HEK293 (cell line): ENCODE measurements at regions not wholly inside any gene's neighbourhood (a gene's known extent, or its start where the extent isn't known, plus 50 kb on each side); places are given as distances from the start of the nearest gene placed in this dataset.

ENCODE experiments used
- CTCF ChIA-PET: fragments of 350-600 bp; formaldehyde crosslinking; extraction: SDS; loops from one replicate; lab custom pipeline; 2021; ENCODE audit warnings: antibody characterized with exemption; lab: Yijun Ruan, JAX
- POLR2A ChIA-PET: fragments of 300-600 bp; formaldehyde crosslinking; extraction: SDS; loops from one replicate; lab custom pipeline; 2020; ENCODE audit warnings: antibody characterized with exemption, inconsistent platforms; lab: Yijun Ruan, JAX
- H3K27ac ChIP-seq: fragments of 200-500 bp; sonication (Bioruptor generic); 2 replicates; pipeline ENCODE4 v1.5.1; 2014; ENCODE audit warnings: low read depth, low read length, control low read depth, inconsistent platforms; ENCODE audit errors: extremely low read depth
- H3K36me3 ChIP-seq, 2 experiments: fragments of 200-500 bp in 1 of 2; sonication (Bioruptor generic) in 1 of 2; 1 replicate in 1 of 2; 2 replicates in 1 of 2; pipeline ENCODE4 v1.5.1; 2014 to 2017; ENCODE audit warnings: inconsistent platforms in 2 of 2, low read length in 2 of 2; ENCODE audit not compliant: control insufficient read depth in 2 of 2, insufficient read depth in 1 of 2
- H3K4me1 ChIP-seq: fragments of 200-500 bp; sonication (Bioruptor generic); 2 replicates; pipeline ENCODE4 v1.5.1; 2014; ENCODE audit warnings: mild to moderate bottlenecking, low read length, inconsistent platforms; ENCODE audit not compliant: control insufficient read depth, insufficient read depth
- H3K4me3 ChIP-seq: 2 replicates; pipeline ENCODE4 v1.5.1; 2011; ENCODE audit warnings: low read depth, mild to moderate bottlenecking, control low read depth, low read length, moderate library complexity
- H3K9me3 ChIP-seq: fragments of 200-500 bp; sonication (Bioruptor generic); 2 replicates; pipeline ENCODE4 v1.5.1; 2014; ENCODE audit warnings: low read depth, low read length, inconsistent platforms; ENCODE audit not compliant: control insufficient read depth, insufficient read depth
- KLF17 ChIP-seq: fragments of 450-650 bp; formaldehyde crosslinking; IDR thresholded peaks from 2 replicates; pipeline ENCODE4 v1.5.1; 2016; ENCODE audit warnings: missing biosample characterization, missing genetic modification characterization
- KLF9 ChIP-seq: fragments of 450-650 bp; formaldehyde crosslinking; IDR thresholded peaks from 2 replicates; pipeline ENCODE4 v1.5.1; 2016; ENCODE audit warnings: missing biosample characterization, missing genetic modification characterization, low read depth
- OSR2 ChIP-seq: fragments of 450-650 bp; formaldehyde crosslinking; IDR thresholded peaks from 2 replicates; pipeline ENCODE4 v1.5.1; 2016; ENCODE audit warnings: missing biosample characterization, missing genetic modification characterization
- PRDM1 ChIP-seq: fragments of 450-650 bp; formaldehyde crosslinking; IDR thresholded peaks from 2 replicates; pipeline ENCODE4; 2016; ENCODE audit warnings: missing biosample characterization, missing genetic modification characterization
- PRDM4 ChIP-seq: fragments of 450-650 bp; formaldehyde crosslinking; IDR thresholded peaks from 2 replicates; pipeline ENCODE4 v1.5.1; 2017; ENCODE audit warnings: missing biosample characterization, missing genetic modification characterization
- REPIN1 ChIP-seq: fragments of 450-650 bp; formaldehyde crosslinking; IDR thresholded peaks from 2 replicates; pipeline ENCODE4 v1.5.1; 2017; ENCODE audit warnings: missing biosample characterization, missing genetic modification characterization, low read depth
- SP7 ChIP-seq: fragments of 450-650 bp; formaldehyde crosslinking; IDR thresholded peaks from 2 replicates; pipeline ENCODE4 v1.5.1; 2016; ENCODE audit warnings: missing biosample characterization, missing genetic modification characterization
- TCF7L2 ChIP-seq: IDR thresholded peaks from 2 replicates; pipeline ENCODE4 v1.6.1; 2011; ENCODE audit warnings: low read depth, mild to moderate bottlenecking, inconsistent platforms, low read length, moderate library complexity, borderline replicate concordance
- TRIM28 ChIP-seq: IDR thresholded peaks from 2 replicates; pipeline ENCODE4 v1.6.1; 2011; ENCODE audit warnings: low read length, control low read depth, borderline replicate concordance
- WT1 ChIP-seq: fragments of 450-650 bp; formaldehyde crosslinking; IDR thresholded peaks from 2 replicates; pipeline ENCODE4 v1.5.1; 2016; ENCODE audit warnings: missing biosample characterization, missing genetic modification characterization
- ZBTB20 ChIP-seq: fragments of 450-650 bp; formaldehyde crosslinking; IDR thresholded peaks from 2 replicates; pipeline ENCODE4 v1.5.1; 2016; ENCODE audit warnings: missing biosample characterization, missing genetic modification characterization
- ZBTB48 ChIP-seq: fragments of 450-650 bp; formaldehyde crosslinking; IDR thresholded peaks from 2 replicates; pipeline ENCODE4 v1.5.1; 2016; ENCODE audit warnings: missing biosample characterization, missing genetic modification characterization
- ZFP37 ChIP-seq: fragments of 450-650 bp; formaldehyde crosslinking; IDR thresholded peaks from 2 replicates; pipeline ENCODE4 v1.5.1; 2016; ENCODE audit warnings: missing biosample characterization, missing genetic modification characterization
- ZNF114 ChIP-seq: fragments of 450-650 bp; formaldehyde crosslinking; IDR thresholded peaks from 2 replicates; pipeline ENCODE4 v1.5.0; 2017; ENCODE audit warnings: missing biosample characterization, missing genetic modification characterization
- ZNF211 ChIP-seq: fragments of 450-650 bp; formaldehyde crosslinking; IDR thresholded peaks from 2 replicates; pipeline ENCODE4 v1.5.1; 2016; ENCODE audit warnings: low read depth, missing biosample characterization, missing genetic modification characterization
- ZNF239 ChIP-seq: fragments of 450-650 bp; formaldehyde crosslinking; IDR thresholded peaks from 2 replicates; pipeline ENCODE4 v1.5.1; 2016; ENCODE audit warnings: missing biosample characterization, missing genetic modification characterization
- ZNF248 ChIP-seq: fragments of 450-650 bp; formaldehyde crosslinking; IDR thresholded peaks from 2 replicates; pipeline ENCODE4 v1.5.1; 2017; ENCODE audit warnings: missing biosample characterization, missing genetic modification characterization
- ZNF37A ChIP-seq: fragments of 450-650 bp; IDR thresholded peaks from 2 replicates; pipeline ENCODE4 v1.5.1; 2018; ENCODE audit warnings: missing biosample characterization, missing genetic modification characterization
- ZNF423 ChIP-seq: fragments of 450-650 bp; formaldehyde crosslinking; IDR thresholded peaks from 2 replicates; pipeline ENCODE4 v1.5.1; 2016; ENCODE audit warnings: missing biosample characterization, missing genetic modification characterization
- ZNF510 ChIP-seq: fragments of 450-650 bp; formaldehyde crosslinking; IDR thresholded peaks from 2 replicates; pipeline ENCODE4 v1.5.1; 2018; ENCODE audit warnings: mild to moderate bottlenecking, missing genetic modification characterization, missing biosample characterization; ENCODE audit not compliant: insufficient replicate concordance
- ZNF544 ChIP-seq: fragments of 450-650 bp; formaldehyde crosslinking; IDR thresholded peaks from 2 replicates; pipeline ENCODE4 v1.5.0; 2017; ENCODE audit warnings: missing biosample characterization, missing genetic modification characterization
- ZNF548 ChIP-seq: fragments of 450-650 bp; formaldehyde crosslinking; IDR thresholded peaks from 2 replicates; pipeline ENCODE4 v1.5.1; 2016; ENCODE audit warnings: missing biosample characterization, missing genetic modification characterization
- ZNF555 ChIP-seq: fragments of 450-650 bp; formaldehyde crosslinking; conservative IDR thresholded peaks from 2 replicates; pipeline ENCODE4 v1.5.1; 2017; ENCODE audit warnings: missing biosample characterization, mild to moderate bottlenecking, missing genetic modification characterization, inconsistent platforms
- ZNF558 ChIP-seq: fragments of 450-650 bp; formaldehyde crosslinking; IDR thresholded peaks from 2 replicates; pipeline ENCODE4 v1.5.1; 2016; ENCODE audit warnings: missing biosample characterization, missing genetic modification characterization
- ZNF560 ChIP-seq: fragments of 450-650 bp; formaldehyde crosslinking; IDR thresholded peaks from 2 replicates; pipeline ENCODE4 v1.5.1; 2017; ENCODE audit warnings: missing biosample characterization, missing genetic modification characterization, borderline replicate concordance
- ZNF585B ChIP-seq: fragments of 450-650 bp; formaldehyde crosslinking; IDR thresholded peaks from 2 replicates; pipeline ENCODE4 v1.5.1; 2016; ENCODE audit warnings: missing biosample characterization, missing genetic modification characterization
- ZNF701 ChIP-seq: fragments of 450-650 bp; formaldehyde crosslinking; IDR thresholded peaks from 2 replicates; pipeline ENCODE4 v1.5.1; 2016; ENCODE audit warnings: missing biosample characterization, missing genetic modification characterization
- ZNF768 ChIP-seq: fragments of 450-650 bp; formaldehyde crosslinking; IDR thresholded peaks from 2 replicates; pipeline ENCODE4 v1.5.1; 2018; ENCODE audit warnings: missing biosample characterization, mild to moderate bottlenecking, missing genetic modification characterization
- ZNF785 ChIP-seq: fragments of 450-650 bp; formaldehyde crosslinking; IDR thresholded peaks from 2 replicates; pipeline ENCODE4 v1.5.1; 2016; ENCODE audit warnings: missing biosample characterization, missing genetic modification characterization
- ZSCAN4 ChIP-seq: fragments of 450-650 bp; formaldehyde crosslinking; IDR thresholded peaks from 2 replicates; pipeline ENCODE4 v1.5.1; 2017; ENCODE audit warnings: missing biosample characterization, missing genetic modification characterization
- TF ChIP-seq, protein P1 (sequence below): fragments of 450-650 bp; formaldehyde crosslinking; IDR thresholded peaks from 2 replicates; pipeline ENCODE4; 2016; ENCODE audit warnings: missing biosample characterization, missing genetic modification characterization
- TF ChIP-seq, protein P2 (sequence below): fragments of 450-650 bp; formaldehyde crosslinking; IDR thresholded peaks from 2 replicates; pipeline ENCODE4 v1.5.1; 2016; ENCODE audit warnings: missing biosample characterization, missing genetic modification characterization

DNA sequence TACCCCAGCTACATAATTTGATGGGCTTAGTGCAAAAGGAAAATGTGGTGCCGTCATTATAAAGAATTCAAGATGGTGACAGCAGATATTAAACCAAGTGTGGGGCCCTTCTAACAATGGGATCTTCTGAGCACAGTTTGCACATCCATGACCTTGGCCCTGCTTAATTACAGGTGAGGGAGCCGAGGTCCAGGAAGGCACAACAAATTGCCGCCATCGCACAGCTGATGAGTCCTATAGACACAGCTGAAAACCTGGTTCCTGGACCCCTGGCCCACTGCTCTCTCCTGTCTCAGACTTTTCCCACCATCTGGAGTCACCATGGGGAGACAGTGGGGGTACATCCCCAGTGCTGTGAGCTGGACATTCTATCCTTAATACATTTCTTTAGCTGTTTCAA, 95.8 kb upstream of the MAP4K3 start:
- ChIA-PET CTCF (interaction anchor here (0.5 kb wide), 1 partner anchor 63 kb away, joined by 3 read pairs; no protein-coding TSS in a partner anchor), POLR2A (no interaction called here)
- Histone ChIP-seq H3K27ac (no peak overlapping the region), H3K9me3 (no peaks in the 10 kb centered on the region), H3K4me1 (no peaks in the 10 kb centered on the region), H3K4me3 (no peak overlapping the region), H3K36me3 (no peaks in the 10 kb centered on the region)
- TF ChIP-seq KLF9 (tag by site-specific recombination) (no peak), ZNF211 (no peak), TRIM28 (no peak), PRDM1 (tag by site-specific recombination) (no peak), ZNF768 (tag by site-specific recombination) (no peak), SP7 (tag by site-specific recombination) (no peak), KLF17 (no peak), ZNF423 (tag by site-specific recombination) (no peak), ZNF555 (no peak), ZNF558 (tag by site-specific recombination) (no peak), ZNF560 (no peak), TCF7L2 (no peak), ZNF510 (no peak), ZFP37 (tag by site-specific recombination) (no peak), ZNF585B (tag by site-specific recombination) (no peak), REPIN1 (tag by site-specific recombination) (no peak), ZNF785 (tag by site-specific recombination) (no peak), ZNF114 (tag by site-specific recombination) (no peak)
- TF ChIP-seq, protein P1, sequence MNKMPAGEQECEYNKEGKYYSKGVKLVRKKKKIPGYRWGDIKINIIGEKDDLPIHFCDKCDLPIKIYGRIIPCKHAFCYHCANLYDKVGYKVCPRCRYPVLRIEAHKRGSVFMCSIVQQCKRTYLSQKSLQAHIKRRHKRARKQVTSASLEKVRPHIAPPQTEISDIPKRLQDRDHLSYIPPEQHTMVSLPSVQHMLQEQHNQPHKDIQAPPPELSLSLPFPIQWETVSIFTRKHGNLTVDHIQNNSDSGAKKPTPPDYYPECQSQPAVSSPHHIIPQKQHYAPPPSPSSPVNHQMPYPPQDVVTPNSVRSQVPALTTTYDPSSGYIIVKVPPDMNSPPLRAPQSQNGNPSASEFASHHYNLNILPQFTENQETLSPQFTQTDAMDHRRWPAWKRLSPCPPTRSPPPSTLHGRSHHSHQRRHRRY (tag by site-specific recombination), result no peak

DNA sequence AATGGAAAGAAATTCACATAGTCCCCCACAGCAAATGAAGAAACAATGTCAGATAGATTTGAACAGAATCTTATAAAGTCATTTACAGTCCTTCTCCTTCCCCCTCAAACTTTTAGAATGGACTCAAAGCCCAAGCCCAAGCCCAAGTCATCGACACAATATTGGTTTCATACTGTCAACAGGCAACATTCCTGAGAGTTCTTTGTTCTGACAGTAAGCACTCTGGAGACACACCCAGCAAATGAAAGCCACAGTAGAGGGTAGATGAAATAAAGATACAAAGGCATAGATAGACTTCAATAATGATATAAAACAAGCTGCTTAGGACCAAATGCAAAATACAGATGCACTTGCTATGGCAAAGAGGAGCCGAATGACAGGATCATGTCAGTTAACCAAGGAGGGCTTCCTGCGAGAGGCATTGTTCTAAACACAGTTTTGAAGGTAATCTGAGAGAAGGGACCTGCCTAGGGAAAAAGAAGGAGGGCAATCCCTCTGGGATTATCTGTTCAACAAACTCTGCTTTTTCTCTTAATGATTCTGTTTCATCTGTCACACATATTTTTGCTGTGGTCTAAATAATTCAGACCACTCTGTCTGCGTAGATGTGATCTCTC, 97.1 kb upstream of the MAP4K3 start:
- POLR2A ChIA-PET, result no interaction called here

More for the DNA sequence above, 97.1 kb upstream of the MAP4K3 start:
- no peaks in the 10 kb centered on the region for H3K4me1 ChIP-seq
- TF ChIP-seq ZNF701 (tag by site-specific recombination) (no peak), ZNF548 (tag by site-specific recombination) (no peak), ZBTB20 (tag by site-specific recombination) (no peak), OSR2 (tag by site-specific recombination) (no peak), ZNF544 (tag by site-specific recombination) (no peak), ZSCAN4 (no peak), PRDM4 (no peak), WT1 (tag by site-specific recombination) (no peak), ZNF37A (tag by site-specific recombination) (no peak), ZNF248 (tag by site-specific recombination) (no peak), ZNF239 (no peak), ZBTB48 (tag by site-specific recombination) (no peak), ZNF555 (no peak)
- TF ChIP-seq, protein P2, sequence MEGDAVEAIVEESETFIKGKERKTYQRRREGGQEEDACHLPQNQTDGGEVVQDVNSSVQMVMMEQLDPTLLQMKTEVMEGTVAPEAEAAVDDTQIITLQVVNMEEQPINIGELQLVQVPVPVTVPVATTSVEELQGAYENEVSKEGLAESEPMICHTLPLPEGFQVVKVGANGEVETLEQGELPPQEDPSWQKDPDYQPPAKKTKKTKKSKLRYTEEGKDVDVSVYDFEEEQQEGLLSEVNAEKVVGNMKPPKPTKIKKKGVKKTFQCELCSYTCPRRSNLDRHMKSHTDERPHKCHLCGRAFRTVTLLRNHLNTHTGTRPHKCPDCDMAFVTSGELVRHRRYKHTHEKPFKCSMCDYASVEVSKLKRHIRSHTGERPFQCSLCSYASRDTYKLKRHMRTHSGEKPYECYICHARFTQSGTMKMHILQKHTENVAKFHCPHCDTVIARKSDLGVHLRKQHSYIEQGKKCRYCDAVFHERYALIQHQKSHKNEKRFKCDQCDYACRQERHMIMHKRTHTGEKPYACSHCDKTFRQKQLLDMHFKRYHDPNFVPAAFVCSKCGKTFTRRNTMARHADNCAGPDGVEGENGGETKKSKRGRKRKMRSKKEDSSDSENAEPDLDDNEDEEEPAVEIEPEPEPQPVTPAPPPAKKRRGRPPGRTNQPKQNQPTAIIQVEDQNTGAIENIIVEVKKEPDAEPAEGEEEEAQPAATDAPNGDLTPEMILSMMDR (tag by site-specific recombination), result no peak
- H3K4me3 ChIP-seq, result no peak overlapping the region
- no peaks in the 10 kb centered on the region for H3K36me3 ChIP-seq
- no peaks in the 10 kb centered on the region for H3K9me3 ChIP-seq
- H3K27ac ChIP-seq, result no peak overlapping the region
- CTCF ChIA-PET, result interaction anchor here (1.0 kb wide), 1 partner anchor 196 kb away, joined by 4 read pairs; no protein-coding TSS in a partner anchor
